C4-2B (cell line): ENCODE measurements at regions not wholly inside any gene's neighbourhood (a gene's known extent, or its start where the extent isn't known, plus 50 kb on each side); places are given as distances from the start of the nearest gene placed in this dataset.

Experiments used
- ZFX ChIP-seq: fragments of 450-650 bp; IDR thresholded peaks from 2 replicates; pipeline ENCODE4 v1.6.1; 2017
- TF ChIP-seq, protein P1 (sequence below): fragments of 450-650 bp; conservative IDR thresholded peaks from 2 replicates; pipeline ENCODE4 v1.5.1; 2017; ENCODE audit warnings: mild to moderate bottlenecking

DNA sequence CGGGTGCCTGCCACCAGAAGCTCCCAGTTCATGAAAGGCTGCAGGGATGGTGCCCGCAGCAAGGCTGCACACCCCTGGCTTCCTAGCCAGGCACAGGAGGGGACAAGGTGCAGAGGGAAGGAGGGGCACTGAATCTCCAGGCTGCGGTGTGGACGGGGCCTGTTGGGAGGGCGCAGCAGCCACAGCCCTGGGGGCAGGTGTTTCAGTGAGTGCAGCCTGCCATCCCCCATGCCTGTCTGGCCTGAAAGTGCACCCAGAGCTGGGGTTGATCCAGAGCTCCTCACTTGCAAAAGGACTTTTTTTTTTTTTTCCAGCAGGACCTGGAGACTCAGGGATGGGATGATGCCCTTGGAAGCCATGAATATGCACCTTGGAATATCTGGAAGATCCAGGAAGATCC is 153.7 kb upstream of the C1orf174 start:
- TF ChIP-seq, protein P1, sequence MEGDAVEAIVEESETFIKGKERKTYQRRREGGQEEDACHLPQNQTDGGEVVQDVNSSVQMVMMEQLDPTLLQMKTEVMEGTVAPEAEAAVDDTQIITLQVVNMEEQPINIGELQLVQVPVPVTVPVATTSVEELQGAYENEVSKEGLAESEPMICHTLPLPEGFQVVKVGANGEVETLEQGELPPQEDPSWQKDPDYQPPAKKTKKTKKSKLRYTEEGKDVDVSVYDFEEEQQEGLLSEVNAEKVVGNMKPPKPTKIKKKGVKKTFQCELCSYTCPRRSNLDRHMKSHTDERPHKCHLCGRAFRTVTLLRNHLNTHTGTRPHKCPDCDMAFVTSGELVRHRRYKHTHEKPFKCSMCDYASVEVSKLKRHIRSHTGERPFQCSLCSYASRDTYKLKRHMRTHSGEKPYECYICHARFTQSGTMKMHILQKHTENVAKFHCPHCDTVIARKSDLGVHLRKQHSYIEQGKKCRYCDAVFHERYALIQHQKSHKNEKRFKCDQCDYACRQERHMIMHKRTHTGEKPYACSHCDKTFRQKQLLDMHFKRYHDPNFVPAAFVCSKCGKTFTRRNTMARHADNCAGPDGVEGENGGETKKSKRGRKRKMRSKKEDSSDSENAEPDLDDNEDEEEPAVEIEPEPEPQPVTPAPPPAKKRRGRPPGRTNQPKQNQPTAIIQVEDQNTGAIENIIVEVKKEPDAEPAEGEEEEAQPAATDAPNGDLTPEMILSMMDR, result no peak
- TF ChIP-seq ZFX, result no peak
